WTC11 (cell line): ENCODE measurements at regions not wholly inside any gene's neighbourhood (a gene's known extent, or its start where the extent isn't known, plus 50 kb on each side); places are given as distances from the start of the nearest gene placed in this dataset.

Experiments used
- CTCF ChIP-seq: fragments of 200-600 bp; IDR thresholded peaks from 2 replicates; pipeline ENCODE4 v1.8.0; 2022; ENCODE audit warnings: antibody characterized with exemption
- USF2 ChIP-seq: sonication (generic); formaldehyde crosslinking; IDR thresholded peaks from 2 replicates; pipeline ENCODE4 v1.8.1; 2023; ENCODE audit warnings: mild to moderate bottlenecking, missing genetic modification reagents, moderate library complexity
- ZNF232 ChIP-seq: sonication (generic); formaldehyde crosslinking; IDR thresholded peaks from 2 replicates; pipeline ENCODE4 v1.8.0; 2022; ENCODE audit warnings: mild to moderate bottlenecking, missing genetic modification reagents

GRCh38 chr9:88242879-88243278 lies 104.6 kb upstream of the SPATA31C2 start:
- TF ChIP-seq ZNF232 (CRISPR knock-in tag): no peak
- no peak for TF ChIP-seq CTCF
- TF ChIP-seq USF2 (CRISPR knock-in tag): no peak
